SK-N-SH (cell line): ENCODE measurements at regions not wholly inside any gene's neighbourhood (a gene's known extent, or its start where the extent isn't known, plus 50 kb on each side); places are given as distances from the start of the nearest gene placed in this dataset.

ENCODE experiments used
- CTCF ChIA-PET: fragments of 300-600, 350-600 bp; formaldehyde crosslinking; extraction: SDS; loops from one replicate; lab custom pipeline; 2021; lab: Yijun Ruan, JAX
- POLR2A ChIA-PET: fragments of 350-600 bp; sonication (Branson Sonifier 250); formaldehyde crosslinking; extraction: SDS; loops from one replicate; lab custom pipeline; 2020; ENCODE audit warnings: antibody characterized with exemption, inconsistent platforms; lab: Yijun Ruan, JAX
- DNase-seq: peaks from one replicate; pipeline ENCODE4 v3.0.0; 2012
- H2AFZ ChIP-seq: fragments of 200-600 bp; sonication (generic); 2 replicates; pipeline ENCODE4 v1.8.1; 2016; ENCODE audit warnings: antibody characterized with exemption, mild to moderate bottlenecking, low read depth
- H3F3A ChIP-seq: fragments of 200-600 bp; sonication (generic); replicated peaks from 2 replicates; pipeline ENCODE3; 2016; ENCODE audit warnings: antibody characterized with exemption, mild to moderate bottlenecking; ENCODE audit not compliant: insufficient read depth
- H3K27ac ChIP-seq, 2 experiments: fragments of 200-500 bp in 1 of 2; fragments of 200-600 bp in 1 of 2; sonication (Bioruptor generic) in 1 of 2; sonication (generic), shearing (Covaris generic) in 1 of 2; 2 replicates each; pipeline versions ENCODE4 v1.5.1 to v1.6.1; 2014 to 2016; ENCODE audit warnings: low read depth in 2 of 2, inconsistent platforms in 1 of 2, low read length in 1 of 2, mild to moderate bottlenecking in 1 of 2, mixed read lengths in 1 of 2
- H3K27me3 ChIP-seq: fragments of 200-600 bp; sonication (generic), shearing (Covaris generic); 2 replicates; pipeline ENCODE4 v1.6.1; 2016; ENCODE audit warnings: mixed run types; ENCODE audit not compliant: insufficient read depth
- H3K36me3 ChIP-seq, 2 experiments: fragments of 200-500 bp in 1 of 2; fragments of 200-600 bp in 1 of 2; sonication (Bioruptor generic) in 1 of 2; sonication (generic) in 1 of 2; replicated peaks in 1 of 2; 2 replicates each; pipeline versions ENCODE3 to v1.5.1; 2014 to 2016; ENCODE audit warnings: low read length in 1 of 2, mild to moderate bottlenecking in 1 of 2; ENCODE audit not compliant: insufficient read depth in 2 of 2, control insufficient read depth in 1 of 2
- H3K4me1 ChIP-seq, 2 experiments: fragments of 200-500 bp in 1 of 2; fragments of 200-600 bp in 1 of 2; sonication (Bioruptor generic) in 1 of 2; sonication (generic), shearing (Covaris generic) in 1 of 2; 2 replicates each; pipeline versions ENCODE4 v1.5.1 to v1.6.1; 2014 to 2016; ENCODE audit warnings: low read depth in 1 of 2, low read length in 1 of 2, mixed run types in 1 of 2; ENCODE audit not compliant: insufficient read depth in 2 of 2, control insufficient read depth in 1 of 2
- H3K4me2 ChIP-seq: fragments of 200-600 bp; sonication (generic), shearing (Covaris generic); 2 replicates; pipeline ENCODE4 v1.6.1; 2017; ENCODE audit warnings: mixed run types
- H3K4me3 ChIP-seq, 2 experiments: fragments of 200-500 bp in 1 of 2; fragments of 200-600 bp in 1 of 2; sonication (Bioruptor generic) in 1 of 2; sonication (generic), shearing (Covaris generic) in 1 of 2; 2 replicates each; pipeline versions ENCODE4 v1.5.1 to v1.8.1; 2014 to 2016; ENCODE audit warnings: low read depth in 2 of 2, inconsistent platforms in 1 of 2, low read length in 1 of 2, mild to moderate bottlenecking in 1 of 2, mixed read lengths in 1 of 2, moderate library complexity in 1 of 2
- H3K79me2 ChIP-seq: fragments of 200-600 bp; sonication (generic); 2 replicates; pipeline ENCODE4 v1.8.1; 2017; ENCODE audit warnings: mild to moderate bottlenecking; ENCODE audit not compliant: insufficient read depth
- H3K9ac ChIP-seq: fragments of 200-600 bp; sonication (generic); 2 replicates; pipeline ENCODE4 v1.6.1; 2017; ENCODE audit warnings: mixed run types
- H3K9me2 ChIP-seq: fragments of 200-600 bp; sonication (generic); 2 replicates; pipeline ENCODE4 v1.6.1; 2017; ENCODE audit warnings: mixed run types
- H3K9me3 ChIP-seq: fragments of 200-600 bp; sonication (generic); 2 replicates; pipeline ENCODE4 v1.6.1; 2017; ENCODE audit warnings: mixed run types, mild to moderate bottlenecking, moderate library complexity
- H4K20me1 ChIP-seq: fragments of 200-600 bp; sonication (generic); 2 replicates; pipeline ENCODE4 v1.6.1; 2017; ENCODE audit warnings: mild to moderate bottlenecking, mixed run types; ENCODE audit not compliant: insufficient read depth
- CTCF ChIP-seq: fragments of 200-600 bp; sonication (generic); IDR thresholded peaks from 2 replicates; pipeline ENCODE4 v1.6.1; 2017; ENCODE audit warnings: antibody characterized with exemption, mild to moderate bottlenecking, moderate library complexity
- EP300 ChIP-seq, 2 experiments: IDR thresholded peaks; 2 replicates each; pipeline versions ENCODE4 v1.4.0 to v1.6.1; 2012; ENCODE audit warnings: borderline replicate concordance in 1 of 2, low read depth in 1 of 2, low read length in 1 of 2
- EZH2phosphoT487 ChIP-seq: fragments of 200-600 bp; sonication (generic); IDR thresholded peaks from 2 replicates; pipeline ENCODE4 v1.6.1; 2017; ENCODE audit warnings: low read depth, mixed run types, mild to moderate bottlenecking, antibody characterized with exemption, moderate library complexity, borderline replicate concordance
- IRF3 ChIP-seq: fragments of 150-350 bp; IDR thresholded peaks from 2 replicates; pipeline ENCODE4 v1.6.1; 2016; ENCODE audit warnings: mild to moderate bottlenecking, low read depth, low read length
- MAX ChIP-seq: IDR thresholded peaks from 2 replicates; pipeline ENCODE4 v1.4.0; 2012; ENCODE audit warnings: low read depth
- MEF2A ChIP-seq: IDR thresholded peaks from 2 replicates; pipeline ENCODE4 v1.4.0; 2012; ENCODE audit warnings: low read depth, borderline replicate concordance
- NFIC ChIP-seq: IDR thresholded peaks from 2 replicates; pipeline ENCODE4 v1.4.0; 2012; ENCODE audit warnings: borderline replicate concordance
- NRF1 ChIP-seq: IDR thresholded peaks from 2 replicates; pipeline ENCODE4 v1.6.1; 2012; ENCODE audit warnings: low read depth, mild to moderate bottlenecking, low read length
- POLR2AphosphoS5 ChIP-seq: IDR thresholded peaks from 2 replicates; pipeline ENCODE4 v1.6.1; 2012; ENCODE audit warnings: low read depth, low read length
- RCOR1 ChIP-seq: fragments of 150-350 bp; IDR thresholded peaks from 2 replicates; pipeline ENCODE4 v1.6.1; 2017; ENCODE audit warnings: antibody characterized with exemption, low read length
- RFX5 ChIP-seq: IDR thresholded peaks from 2 replicates; pipeline ENCODE4 v1.6.1; 2012; ENCODE audit warnings: mild to moderate bottlenecking, improper control_type of control experiment, low read length
- RXRA ChIP-seq: IDR thresholded peaks from 2 replicates; pipeline ENCODE4 v1.4.0; 2012; ENCODE audit warnings: low read depth, mild to moderate bottlenecking, borderline replicate concordance
- SIN3A ChIP-seq: IDR thresholded peaks from 2 replicates; pipeline ENCODE4 v1.6.1; 2012; ENCODE audit warnings: low read depth, mild to moderate bottlenecking, low read length, moderate library complexity, borderline replicate concordance
- SMC3 ChIP-seq: IDR thresholded peaks from 2 replicates; pipeline ENCODE4 v1.6.1; 2012; ENCODE audit warnings: low read depth, low read length, improper control_type of control experiment
- USF2 ChIP-seq: fragments of 150-350 bp; IDR thresholded peaks from 2 replicates; pipeline ENCODE4 v1.6.1; 2017; ENCODE audit warnings: antibody characterized with exemption, low read length, low read depth, borderline replicate concordance
- WGBS: methylation state at CpG from one replicate; pipeline ENCODE4 v1.1.6; 2017; ENCODE audit warnings: low lambda C conversion rate; 5-methylcytosine and 5-hydroxymethylcytosine counted together

GRCh38 chr2:114616-115015 is 68.3 kb upstream of the FAM110C start (continued):
- no peak for TF ChIP-seq POLR2AphosphoS5
- TF ChIP-seq NRF1: no peak
- no peak for TF ChIP-seq NFIC

- ChIA-PET POLR2A (no interaction called here), CTCF (interaction anchor here (0.6 kb wide), 2 partner anchors 11 to 882 kb away, joined by 3 read pairs; no protein-coding TSS in a partner anchor)
- H3K9me3 ChIP-seq: peaks cover 22% of the 10 kb centered on the region; the same call in 1 of the 2 replicates
- H3K9me2 ChIP-seq: no peaks in the 10 kb centered on the region
- no peak for DNase-seq
- H3K79me2 ChIP-seq: no peaks in the 10 kb centered on the region
- no peaks in the 10 kb centered on the region for H3F3A ChIP-seq
- H3K4me3 ChIP-seq: no peak overlapping the region
- 0% methylated on average over 1 of the region's 1 CpG for WGBS
- no peaks in the 10 kb centered on the region for H3K27me3 ChIP-seq
- no peak overlapping the region for H3K9ac ChIP-seq
- H4K20me1 ChIP-seq: no peaks in the 10 kb centered on the region
- H2AFZ ChIP-seq: no peak overlapping the region
- H3K4me2 ChIP-seq: no peak overlapping the region
- no peaks in the 10 kb centered on the region for H3K4me1 ChIP-seq
- H3K36me3 ChIP-seq: no peaks in the 10 kb centered on the region
- TF ChIP-seq RXRA (no peak), USF2 (no peak), CTCF (no peak), MAX (no peak)
- H3K27ac ChIP-seq: no peak overlapping the region
Observed at GRCh38 chr2:109998-110397, 63.7 kb upstream of the FAM110C start.

- Histone ChIP-seq H3K36me3 (no peaks in the 10 kb centered on the region), H3K9ac (no peak overlapping the region), H3K9me2 (no peaks in the 10 kb centered on the region), H3K27me3 (no peaks in the 10 kb centered on the region), H2AFZ (no peak overlapping the region), H3F3A (no peaks in the 10 kb centered on the region), H3K27ac (no peak overlapping the region), H3K9me3 (peaks cover 22% of the 10 kb centered on the region; the same call in 1 of the 2 replicates), H3K79me2 (no peaks in the 10 kb centered on the region), H3K4me3 (no peak overlapping the region), H3K4me1 (no peaks in the 10 kb centered on the region), H3K4me2 (no peak overlapping the region), H4K20me1 (no peaks in the 10 kb centered on the region)
- ChIA-PET POLR2A (no interaction called here), CTCF (no interaction called here)
- WGBS: 2% methylated on average over 5 of the region's 5 CpGs
- DNase-seq: no peak
- TF ChIP-seq SIN3A (no peak), RFX5 (no peak), IRF3 (no peak), CTCF (no peak), MEF2A (no peak), EP300 (IDR thresholded peaks at IDR 0.05; ENCODE audit: borderline replicate concordance in 1 of 2, low read depth in 1 of 2, low read length in 1 of 2) (no peak), USF2 (no peak), SMC3 (no peak), EZH2phosphoT487 (no peak), RCOR1 (no peak)
Observed at GRCh38 chr2:108920-109809, 62.9 kb upstream of the FAM110C start.
